C1 segment of cervical spinal cord (tissue), 14 donors: ENCODE measurements at regions not wholly inside any gene's neighbourhood (a gene's known extent, or its start where the extent isn't known, plus 50 kb on each side); places are given as distances from the start of the nearest gene placed in this dataset.
"Not testable (repeated sequence)": the region's sequence is repeated elsewhere in the genome, so short reads cannot be mapped to it uniquely, and the experiment has no call there.

ENCODE experiments used
- DNase-seq, 14 donors: peaks; one replicate each; lab custom pipeline; 2025; lab: John Stamatoyannopoulos, UW

- no peak for DNase-seq
These were observed 317.7 kb upstream of the ESRRG start for GRCh38 chr1:217040711-217041455.

- DNase-seq, result no peak
These were observed 316.7 kb upstream of the ESRRG start for GRCh38 chr1:217039926-217040325.

- DNase-seq, result not testable (repeated sequence)
These were observed 315.9 kb upstream of the ESRRG start for GRCh38 chr1:217039139-217039538.

- DNase-seq, result no peak
These were observed 313.5 kb upstream of the ESRRG start for GRCh38 chr1:217036757-217037156.

- DNase-seq, result no peak
These were observed 309.6 kb upstream of the ESRRG start for GRCh38 chr1:217032715-217033367.

- DNase-seq, result peak in 1 of 14 donors; percentile 33
These were observed 306.3 kb upstream of the ESRRG start for GRCh38 chr1:217029281-217030157.

GRCh38 chr1:217027403-217028080 is 304.3 kb upstream of the ESRRG start:
- DNase-seq, result no peak

GRCh38 chr1:217026531-217026930 is 303.3 kb upstream of the ESRRG start:
- DNase-seq, result no peak

GRCh38 chr1:217025381-217025780 is 302.2 kb upstream of the ESRRG start:
- DNase-seq, result no peak

- no peak for DNase-seq
These were observed 301.7 kb upstream of the ESRRG start for GRCh38 chr1:217024911-217025310.

GRCh38 chr1:217021956-217022355 is 298.7 kb upstream of the ESRRG start:
- no peak for DNase-seq

- no peak for DNase-seq
These were observed 298.2 kb upstream of the ESRRG start for GRCh38 chr1:217021400-217021799.

DNA sequence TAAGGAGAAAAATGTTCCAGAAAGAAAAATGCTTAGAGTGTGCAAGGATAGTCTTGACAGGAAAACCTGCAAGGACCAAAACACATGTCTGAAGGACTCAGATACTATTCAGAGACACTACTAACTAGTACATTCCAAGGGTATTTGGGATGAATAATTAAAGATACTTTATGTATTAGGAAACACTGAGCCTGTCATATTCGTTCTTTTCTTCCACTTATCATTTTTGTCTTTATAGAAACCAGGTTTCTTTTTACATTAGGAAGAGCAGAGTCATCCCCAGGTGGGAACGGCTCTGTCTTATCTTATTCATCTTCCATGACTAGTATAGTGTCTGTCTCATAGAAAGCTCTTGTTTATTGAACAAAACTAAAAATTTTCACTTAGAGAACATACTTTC is 296.2 kb upstream of the ESRRG start:
- no peak for DNase-seq

DNA sequence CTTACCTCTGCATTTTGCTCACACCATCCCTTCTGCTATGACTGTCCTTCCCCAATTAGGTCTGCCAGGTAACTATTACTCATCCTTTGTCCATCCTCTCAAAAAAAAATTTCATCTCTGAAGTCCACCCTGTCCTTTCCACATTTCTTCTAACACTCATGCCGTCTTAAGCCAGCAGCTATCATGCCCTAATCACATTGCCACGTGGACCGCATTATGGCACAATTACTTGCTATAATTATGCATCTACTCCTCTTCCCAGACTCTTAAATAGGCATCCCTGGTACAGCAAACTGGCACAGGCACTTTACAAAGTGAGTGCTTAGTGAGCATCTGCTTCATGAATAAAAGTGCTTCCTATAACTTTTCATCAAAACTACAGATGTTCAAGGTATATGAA is 295.4 kb upstream of the ESRRG start:
- DNase-seq, result no peak

- no peak for DNase-seq
These were observed 293.9 kb upstream of the ESRRG start for GRCh38 chr1:217017165-217017564.

GRCh38 chr1:217014066-217014465 is 290.8 kb upstream of the ESRRG start:
- DNase-seq, result no peak

DNA sequence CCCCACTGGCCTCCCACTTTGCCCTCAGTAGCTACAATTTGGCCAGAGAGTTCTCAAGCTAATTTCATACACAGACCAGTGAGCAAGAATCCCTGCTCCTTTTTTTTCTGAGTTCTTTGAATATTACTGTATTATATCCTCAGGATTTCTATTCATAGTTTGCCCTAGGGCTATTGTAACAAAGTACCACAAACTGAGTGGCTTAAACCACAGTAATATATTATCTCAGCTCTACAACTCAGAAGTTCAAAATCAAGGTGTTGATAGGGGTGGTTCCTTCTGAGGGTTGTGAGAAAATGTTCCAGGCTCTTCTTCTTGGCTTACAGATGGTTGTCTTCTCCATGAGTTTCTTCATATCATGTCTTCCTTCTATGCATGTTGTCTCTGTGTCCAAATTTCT is 289.4 kb upstream of the ESRRG start:
- DNase-seq, result no peak

DNA sequence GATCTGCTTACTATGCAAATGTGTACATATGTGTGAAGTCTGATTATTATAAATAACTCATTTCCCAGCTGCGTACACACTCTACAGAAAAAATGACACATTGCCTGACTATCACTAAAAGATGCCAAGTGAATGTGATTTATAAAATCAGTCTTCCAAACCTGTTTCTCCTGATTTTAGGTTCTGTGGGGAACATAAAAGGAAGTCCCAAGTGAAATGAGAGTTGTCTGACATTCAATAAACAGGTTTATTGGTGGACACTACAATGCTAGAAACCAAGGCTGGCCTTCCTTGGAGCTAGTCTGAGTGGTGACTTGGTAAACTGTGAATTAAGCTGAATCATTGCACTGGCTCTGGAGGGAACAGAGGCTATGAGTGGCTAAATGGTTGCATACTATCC is 287.9 kb upstream of the ESRRG start:
- DNase-seq, result no peak

DNA sequence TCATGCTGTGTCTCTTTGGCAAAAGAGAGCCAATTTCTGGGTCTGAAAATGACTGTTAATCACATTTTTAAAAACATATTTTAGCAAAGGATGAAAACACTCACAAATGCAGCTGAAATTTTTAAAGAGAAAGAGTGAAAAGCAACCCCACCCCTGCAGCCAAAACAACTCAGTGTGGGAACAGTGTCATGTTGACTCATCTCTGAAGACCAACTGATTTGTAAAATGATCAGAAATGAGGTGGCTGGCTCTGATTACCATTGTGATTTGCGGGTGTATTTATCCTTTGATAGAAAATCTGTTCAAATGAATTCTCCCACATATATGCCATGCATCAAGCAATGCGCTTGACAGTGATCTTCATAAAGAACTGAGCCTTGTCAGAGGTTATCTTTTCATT is 287.0 kb upstream of the ESRRG start:
- no peak for DNase-seq

DNA sequence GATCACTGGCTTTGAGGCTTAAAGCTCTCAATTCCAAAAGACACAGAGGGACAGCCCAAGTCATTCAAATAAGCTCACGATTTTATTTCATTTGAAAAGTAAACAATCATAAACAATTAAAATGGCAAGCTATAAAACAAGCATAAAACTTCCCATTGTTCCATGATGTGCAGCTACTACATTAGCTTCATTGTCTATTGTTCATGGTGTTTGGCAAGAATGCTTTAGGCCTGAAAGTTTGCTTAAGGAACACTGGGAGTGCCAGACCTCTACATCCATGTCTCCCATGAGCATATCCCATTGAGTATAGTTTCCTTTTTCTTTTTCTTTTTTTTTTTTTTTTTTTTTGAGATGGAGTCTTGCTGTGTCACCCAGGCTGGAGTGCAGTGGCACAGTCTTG is 286.1 kb upstream of the ESRRG start:
- peak in 1 of 14 donors; percentile 0 for DNase-seq

DNA sequence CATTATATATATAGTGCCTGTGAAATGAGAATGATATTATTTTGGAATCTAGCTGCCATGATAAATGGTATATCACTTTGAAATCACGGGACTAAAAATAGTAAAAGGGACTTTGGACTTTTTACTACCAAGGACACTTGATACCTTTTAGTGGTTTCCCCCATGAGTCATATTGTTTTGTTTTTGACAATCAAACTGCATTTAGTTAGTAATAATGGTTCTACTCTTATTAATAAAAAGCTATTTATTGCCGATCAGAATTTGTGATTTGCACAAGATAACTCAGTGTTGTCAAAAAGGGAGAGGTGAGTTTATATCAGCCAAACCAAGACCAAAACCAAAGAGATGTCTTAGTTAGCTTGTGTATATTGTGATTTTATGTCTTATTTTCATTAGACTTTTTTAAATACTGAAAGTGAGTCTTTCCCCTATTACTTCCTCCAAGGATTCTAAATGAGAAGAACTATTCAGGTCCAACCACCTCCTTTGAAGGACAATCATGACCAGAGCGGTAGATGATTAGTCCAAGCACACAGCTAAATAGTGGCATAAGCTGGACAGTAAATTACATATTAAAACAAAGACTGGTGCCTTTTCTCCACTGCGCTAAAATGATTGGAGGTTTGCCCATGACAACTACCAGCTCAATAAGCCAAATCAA is 281.7 kb upstream of the ESRRG start:
- no peak for DNase-seq
